ENCODE measurements at regions not wholly inside any gene's neighbourhood (a gene's known extent, or its start where the extent isn't known, plus 50 kb on each side); places are given as distances from the start of the nearest gene placed in this dataset.

DNA sequence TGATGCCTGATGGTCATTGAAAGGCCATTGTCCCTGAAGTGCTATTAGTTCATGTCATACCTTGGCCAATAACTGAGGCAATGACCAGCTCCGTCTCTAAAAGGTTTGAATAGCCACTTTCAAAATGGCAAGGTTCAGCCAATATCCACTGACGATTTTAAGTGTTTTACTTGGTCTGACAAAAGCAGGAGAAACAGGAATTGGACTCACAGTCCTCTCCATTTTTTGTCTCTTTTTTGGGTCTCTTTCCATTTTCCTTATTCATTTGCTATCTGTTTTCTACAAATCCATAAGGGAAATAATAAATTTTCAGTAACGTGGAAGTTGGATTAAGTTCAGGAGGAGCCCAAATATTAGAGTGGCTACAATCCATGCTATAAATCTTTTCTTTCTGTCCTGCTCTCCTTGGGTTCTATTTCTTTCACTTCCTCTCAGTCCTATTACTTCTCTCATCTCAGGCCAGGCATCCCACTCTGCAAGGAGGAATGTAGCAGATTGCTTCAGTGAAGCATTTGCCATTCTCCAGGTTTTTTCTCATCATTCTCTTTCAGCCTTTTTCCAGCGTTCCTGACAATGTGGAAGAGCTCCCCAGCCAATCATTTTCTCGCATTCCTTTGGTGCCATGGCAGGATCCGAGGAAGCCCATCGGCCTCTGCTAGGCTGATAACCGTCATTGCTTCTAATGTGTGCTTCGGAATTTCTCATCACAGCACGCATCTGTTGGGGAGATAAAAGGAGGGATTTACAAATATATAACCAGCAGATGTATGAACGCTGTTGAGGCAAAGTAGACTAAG lies 414.5 kb downstream of the ADGRL2 start:
- no peak overlapping the region for H3K9ac ChIP-seq (ENCODE audit: low read depth in 1 of 3, low read length in 3 of 3)
- H3K27ac ChIP-seq (ENCODE audit: low read depth, low read length) = no peak overlapping the region
- no peaks in the 10 kb centered on the region for H3K4me1 ChIP-seq (ENCODE audit: control insufficient read depth in 3 of 3, insufficient read depth in 3 of 3, low read length in 3 of 3)
- H3K4me3 ChIP-seq (ENCODE audit: low read length in 3 of 3) = no peak overlapping the region
- no peaks in the 10 kb centered on the region for H3K9me3 ChIP-seq (ENCODE audit: control insufficient read depth in 3 of 3, low read length in 3 of 3)
- H3K36me3 ChIP-seq (ENCODE audit: control insufficient read depth in 3 of 3, insufficient read depth in 3 of 3, low read length in 3 of 3) = no peaks in the 10 kb centered on the region
- H3K27me3 ChIP-seq (ENCODE audit: control insufficient read depth in 3 of 3, insufficient read depth in 3 of 3, low read length in 3 of 3) = no peaks in the 10 kb centered on the region

DNA sequence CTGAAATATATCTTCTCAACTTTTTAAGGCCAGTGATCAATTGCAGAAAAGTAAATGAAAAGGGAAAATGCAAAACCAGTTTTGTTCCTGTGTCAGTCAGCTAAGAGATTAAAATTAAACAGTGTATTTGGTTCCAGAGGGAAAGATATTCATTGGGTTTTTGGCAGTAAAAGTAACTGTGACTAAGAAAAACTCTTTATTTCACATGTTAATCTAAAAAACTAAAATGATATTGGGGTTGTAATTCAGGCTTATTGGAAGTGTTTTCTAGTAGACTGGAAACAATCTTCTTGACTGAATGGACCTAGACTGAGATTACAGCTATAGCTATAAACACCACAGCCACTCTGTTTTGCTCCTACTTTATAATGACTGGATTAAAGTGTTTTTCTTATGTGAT lies 413.9 kb downstream of the ADGRL2 start:
- Histone ChIP-seq H3K27ac (ENCODE audit: low read depth, low read length) (no peak overlapping the region), H3K4me3 (ENCODE audit: low read length in 3 of 3) (no peak overlapping the region), H3K4me1 (ENCODE audit: control insufficient read depth in 3 of 3, insufficient read depth in 3 of 3, low read length in 3 of 3) (no peaks in the 10 kb centered on the region), H3K9me3 (ENCODE audit: control insufficient read depth in 3 of 3, low read length in 3 of 3) (no peaks in the 10 kb centered on the region), H3K27me3 (ENCODE audit: control insufficient read depth in 3 of 3, insufficient read depth in 3 of 3, low read length in 3 of 3) (no peaks in the 10 kb centered on the region), H3K36me3 (ENCODE audit: control insufficient read depth in 3 of 3, insufficient read depth in 3 of 3, low read length in 3 of 3) (no peaks in the 10 kb centered on the region), H3K9ac (ENCODE audit: low read depth in 1 of 3, low read length in 3 of 3) (no peak overlapping the region)

DNA sequence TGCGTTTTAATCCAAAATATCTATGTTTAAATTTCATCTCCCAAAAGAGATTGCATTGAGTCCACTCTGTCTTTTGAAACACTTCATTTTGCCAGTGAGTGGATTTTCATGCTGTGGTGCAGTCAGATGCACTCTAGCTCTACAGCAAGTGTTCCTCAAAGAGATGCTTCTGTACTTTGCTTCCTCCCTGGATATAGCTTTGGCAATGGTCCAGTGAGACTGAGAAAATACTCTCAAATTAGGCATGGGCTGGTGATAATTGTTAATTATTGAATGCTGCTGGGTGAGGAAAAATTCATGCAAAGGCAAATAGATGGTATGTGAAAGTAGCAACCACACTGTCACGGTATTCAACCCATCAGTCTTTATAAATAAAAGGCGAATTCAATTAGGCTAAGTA lies 396.9 kb downstream of the ADGRL2 start:
- Histone ChIP-seq H3K9ac (ENCODE audit: low read depth in 1 of 3, low read length in 3 of 3) (no peak overlapping the region), H3K27me3 (ENCODE audit: control insufficient read depth in 3 of 3, insufficient read depth in 3 of 3, low read length in 3 of 3) (no peaks in the 10 kb centered on the region), H3K4me1 (ENCODE audit: control insufficient read depth in 3 of 3, insufficient read depth in 3 of 3, low read length in 3 of 3) (no peaks in the 10 kb centered on the region), H3K27ac (ENCODE audit: low read depth, low read length) (no peak overlapping the region), H3K4me3 (ENCODE audit: low read length in 3 of 3) (no peak overlapping the region), H3K36me3 (ENCODE audit: control insufficient read depth in 3 of 3, insufficient read depth in 3 of 3, low read length in 3 of 3) (no peaks in the 10 kb centered on the region), H3K9me3 (ENCODE audit: control insufficient read depth in 3 of 3, low read length in 3 of 3) (no peaks in the 10 kb centered on the region)

DNA sequence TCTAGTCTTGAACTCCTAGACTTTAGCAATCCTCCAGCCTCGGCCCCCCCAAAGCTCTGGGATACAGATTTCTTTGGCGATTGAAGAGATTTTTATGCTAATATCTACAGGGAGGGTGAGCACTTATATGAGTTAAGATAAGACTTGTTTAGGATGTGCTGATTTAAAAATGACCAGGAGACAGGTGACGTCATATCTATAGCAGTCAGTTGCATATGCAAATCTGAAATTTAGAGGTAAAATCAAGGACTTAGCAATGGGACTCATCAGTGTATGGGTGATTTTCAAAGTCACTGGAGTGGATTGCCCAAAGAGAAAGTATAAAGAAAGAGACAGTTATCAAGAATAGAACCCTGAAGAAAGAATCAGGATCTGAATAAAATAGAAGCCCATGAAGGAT lies 394.5 kb downstream of the ADGRL2 start:
- H3K9ac ChIP-seq (ENCODE audit: low read depth in 1 of 3, low read length in 3 of 3) = no peak overlapping the region
- H3K27me3 ChIP-seq (ENCODE audit: control insufficient read depth in 3 of 3, insufficient read depth in 3 of 3, low read length in 3 of 3) = no peaks in the 10 kb centered on the region
- H3K4me3 ChIP-seq (ENCODE audit: low read length in 3 of 3) = no peak overlapping the region
- no peaks in the 10 kb centered on the region for H3K4me1 ChIP-seq (ENCODE audit: control insufficient read depth in 3 of 3, insufficient read depth in 3 of 3, low read length in 3 of 3)
- no peaks in the 10 kb centered on the region for H3K36me3 ChIP-seq (ENCODE audit: control insufficient read depth in 3 of 3, insufficient read depth in 3 of 3, low read length in 3 of 3)
- H3K27ac ChIP-seq (ENCODE audit: low read depth, low read length) = no peak overlapping the region
- H3K9me3 ChIP-seq (ENCODE audit: control insufficient read depth in 3 of 3, low read length in 3 of 3) = no peaks in the 10 kb centered on the region

DNA sequence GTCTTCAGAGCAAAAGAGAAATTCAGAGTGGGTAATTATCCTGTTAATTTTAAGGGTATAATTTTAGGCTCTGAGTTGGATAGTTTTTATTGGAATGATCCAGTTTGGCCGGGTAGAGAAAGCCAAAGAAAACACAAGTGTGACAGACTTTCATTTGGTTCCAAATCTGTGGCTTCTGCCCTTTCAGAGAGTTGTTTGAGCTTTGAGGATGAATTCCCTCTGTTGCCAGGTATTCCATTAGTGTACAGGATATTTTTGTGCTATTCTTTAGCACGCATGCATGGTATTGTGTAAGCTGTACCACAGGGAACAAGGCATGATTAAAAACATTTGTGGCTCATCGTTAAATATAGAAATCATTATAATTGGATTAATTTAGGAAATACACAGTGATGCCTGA lies 384.4 kb downstream of the ADGRL2 start:
- no peak overlapping the region for H3K4me3 ChIP-seq (ENCODE audit: low read length in 3 of 3)
- H3K4me1 ChIP-seq (ENCODE audit: control insufficient read depth in 3 of 3, insufficient read depth in 3 of 3, low read length in 3 of 3) = no peaks in the 10 kb centered on the region
- H3K36me3 ChIP-seq (ENCODE audit: control insufficient read depth in 3 of 3, insufficient read depth in 3 of 3, low read length in 3 of 3) = no peaks in the 10 kb centered on the region
- H3K9me3 ChIP-seq (ENCODE audit: control insufficient read depth in 3 of 3, low read length in 3 of 3) = no peaks in the 10 kb centered on the region
- no peak overlapping the region for H3K27ac ChIP-seq (ENCODE audit: low read depth, low read length)
- no peak overlapping the region for H3K9ac ChIP-seq (ENCODE audit: low read depth in 1 of 3, low read length in 3 of 3)
- no peaks in the 10 kb centered on the region for H3K27me3 ChIP-seq (ENCODE audit: control insufficient read depth in 3 of 3, insufficient read depth in 3 of 3, low read length in 3 of 3)

DNA sequence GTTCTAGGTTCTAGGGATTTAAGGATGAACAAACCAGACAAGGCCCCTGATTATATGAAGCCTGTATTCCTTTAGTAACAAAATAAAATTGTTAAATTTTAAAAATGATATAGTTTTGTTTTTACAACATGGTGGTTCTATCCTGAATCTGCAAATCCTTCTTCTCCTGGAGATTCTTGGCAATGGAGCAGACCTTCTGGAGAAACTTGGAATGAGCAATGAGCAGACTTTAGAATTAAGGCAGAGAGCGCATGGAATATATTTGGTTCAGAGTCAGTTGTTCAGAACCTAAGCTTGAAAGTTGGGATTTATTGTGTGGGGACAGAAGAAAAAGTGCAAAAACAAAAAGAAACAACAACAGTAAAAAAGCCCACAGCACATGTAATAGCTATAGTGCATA lies 381.1 kb downstream of the ADGRL2 start:
- Histone ChIP-seq H3K36me3 (ENCODE audit: control insufficient read depth in 3 of 3, insufficient read depth in 3 of 3, low read length in 3 of 3) (no peaks in the 10 kb centered on the region), H3K9me3 (ENCODE audit: control insufficient read depth in 3 of 3, low read length in 3 of 3) (no peaks in the 10 kb centered on the region), H3K9ac (ENCODE audit: low read depth in 1 of 3, low read length in 3 of 3) (no peak overlapping the region), H3K27me3 (ENCODE audit: control insufficient read depth in 3 of 3, insufficient read depth in 3 of 3, low read length in 3 of 3) (no peaks in the 10 kb centered on the region), H3K27ac (ENCODE audit: low read depth, low read length) (no peak overlapping the region), H3K4me1 (ENCODE audit: control insufficient read depth in 3 of 3, insufficient read depth in 3 of 3, low read length in 3 of 3) (no peaks in the 10 kb centered on the region), H3K4me3 (ENCODE audit: low read length in 3 of 3) (no peak overlapping the region)

DNA sequence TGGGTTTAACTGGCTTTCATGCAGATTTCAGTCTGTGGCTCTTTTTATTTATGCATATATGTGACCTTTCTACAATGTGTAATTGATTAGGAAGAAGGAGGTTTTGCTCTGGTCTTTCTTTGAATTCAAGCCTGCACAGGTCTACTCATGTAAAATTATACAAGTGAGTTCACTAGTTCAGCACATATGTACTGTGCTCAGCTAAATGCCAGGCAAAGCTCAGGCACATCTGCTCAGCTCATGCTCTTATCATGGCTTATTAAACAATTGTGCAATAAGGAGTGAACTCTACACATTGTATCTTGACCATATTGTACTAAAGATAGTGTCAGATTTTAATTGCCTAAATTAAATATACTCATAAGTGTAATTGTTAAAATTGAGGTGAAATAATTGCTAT lies 378.4 kb downstream of the ADGRL2 start:
- Histone ChIP-seq H3K4me3 (ENCODE audit: low read length in 3 of 3) (no peak overlapping the region), H3K4me1 (ENCODE audit: control insufficient read depth in 3 of 3, insufficient read depth in 3 of 3, low read length in 3 of 3) (no peaks in the 10 kb centered on the region), H3K27me3 (ENCODE audit: control insufficient read depth in 3 of 3, insufficient read depth in 3 of 3, low read length in 3 of 3) (no peaks in the 10 kb centered on the region), H3K27ac (ENCODE audit: low read depth, low read length) (no peak overlapping the region), H3K9ac (ENCODE audit: low read depth in 1 of 3, low read length in 3 of 3) (no peak overlapping the region), H3K9me3 (ENCODE audit: control insufficient read depth in 3 of 3, low read length in 3 of 3) (no peaks in the 10 kb centered on the region), H3K36me3 (ENCODE audit: control insufficient read depth in 3 of 3, insufficient read depth in 3 of 3, low read length in 3 of 3) (no peaks in the 10 kb centered on the region)

DNA sequence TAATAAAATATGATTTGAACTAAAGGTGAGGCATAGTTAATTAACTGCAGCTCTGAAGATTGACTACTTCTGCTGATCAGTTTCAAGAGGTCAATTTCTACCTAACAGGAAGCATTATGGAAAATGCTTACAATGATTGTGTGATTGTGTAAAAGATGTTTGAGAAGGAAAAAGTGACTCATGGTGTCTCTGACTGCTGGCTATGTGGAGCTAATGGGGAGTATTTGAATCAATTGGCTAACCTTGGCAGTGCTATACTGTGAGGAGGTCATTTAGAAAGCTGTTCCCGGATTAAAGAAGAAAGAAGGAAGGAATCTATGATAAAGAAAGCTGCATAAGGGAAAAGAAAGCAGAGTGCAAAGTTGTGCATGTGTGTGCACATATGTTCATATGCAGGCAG lies 376.5 kb downstream of the ADGRL2 start:
- no peak overlapping the region for H3K9ac ChIP-seq (ENCODE audit: low read depth in 1 of 3, low read length in 3 of 3)
- H3K27ac ChIP-seq (ENCODE audit: low read depth, low read length) = no peak overlapping the region
- no peaks in the 10 kb centered on the region for H3K27me3 ChIP-seq (ENCODE audit: control insufficient read depth in 3 of 3, insufficient read depth in 3 of 3, low read length in 3 of 3)
- H3K36me3 ChIP-seq (ENCODE audit: control insufficient read depth in 3 of 3, insufficient read depth in 3 of 3, low read length in 3 of 3) = no peaks in the 10 kb centered on the region
- H3K4me1 ChIP-seq (ENCODE audit: control insufficient read depth in 3 of 3, insufficient read depth in 3 of 3, low read length in 3 of 3) = no peaks in the 10 kb centered on the region
- H3K4me3 ChIP-seq (ENCODE audit: low read length in 3 of 3) = no peak overlapping the region
- no peaks in the 10 kb centered on the region for H3K9me3 ChIP-seq (ENCODE audit: control insufficient read depth in 3 of 3, low read length in 3 of 3)

DNA sequence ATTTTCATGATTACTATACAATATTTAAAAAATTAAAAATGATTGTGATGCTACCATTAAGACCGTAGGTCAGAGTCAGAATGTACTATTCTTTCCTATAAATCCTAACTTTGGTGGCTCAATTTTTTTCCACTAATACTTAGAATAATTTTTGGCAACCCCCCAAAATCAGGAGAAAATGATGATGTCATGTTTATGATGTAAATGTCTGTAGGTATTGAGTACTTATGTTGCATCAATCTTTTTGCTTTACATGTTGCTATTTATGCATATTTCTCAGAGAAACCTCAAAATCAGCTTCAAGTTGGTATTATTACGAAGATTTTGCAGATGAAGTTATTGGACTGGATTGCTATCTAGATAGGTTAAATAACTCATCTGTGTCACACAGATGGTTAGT lies 371.2 kb downstream of the ADGRL2 start:
- Histone ChIP-seq H3K27me3 (ENCODE audit: control insufficient read depth in 3 of 3, insufficient read depth in 3 of 3, low read length in 3 of 3) (no peaks in the 10 kb centered on the region), H3K27ac (ENCODE audit: low read depth, low read length) (no peak overlapping the region), H3K36me3 (ENCODE audit: control insufficient read depth in 3 of 3, insufficient read depth in 3 of 3, low read length in 3 of 3) (no peaks in the 10 kb centered on the region), H3K4me1 (ENCODE audit: control insufficient read depth in 3 of 3, insufficient read depth in 3 of 3, low read length in 3 of 3) (no peaks in the 10 kb centered on the region), H3K4me3 (ENCODE audit: low read length in 3 of 3) (no peak overlapping the region), H3K9ac (ENCODE audit: low read depth in 1 of 3, low read length in 3 of 3) (no peak overlapping the region), H3K9me3 (ENCODE audit: control insufficient read depth in 3 of 3, low read length in 3 of 3) (no peaks in the 10 kb centered on the region)

DNA sequence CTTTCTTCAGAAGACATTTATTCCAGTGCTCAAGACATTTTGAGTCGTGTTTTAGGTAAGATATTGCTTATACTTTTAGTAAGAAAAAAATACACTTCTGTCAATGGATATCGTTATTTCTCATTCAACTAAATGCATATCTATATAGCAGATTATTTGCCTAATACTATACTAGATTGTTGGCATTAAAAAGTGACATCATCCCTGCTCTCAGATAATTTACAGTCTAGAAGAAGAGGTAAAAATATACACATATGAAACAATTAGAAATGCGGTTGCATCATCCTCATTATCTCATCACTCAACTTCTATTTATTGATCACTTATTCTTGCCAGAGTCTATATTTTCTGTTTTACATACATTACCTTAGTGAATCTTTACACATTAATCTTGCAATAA lies 367.7 kb downstream of the ADGRL2 start:
- no peaks in the 10 kb centered on the region for H3K36me3 ChIP-seq (ENCODE audit: control insufficient read depth in 3 of 3, insufficient read depth in 3 of 3, low read length in 3 of 3)
- no peak overlapping the region for H3K27ac ChIP-seq (ENCODE audit: low read depth, low read length)
- H3K27me3 ChIP-seq (ENCODE audit: control insufficient read depth in 3 of 3, insufficient read depth in 3 of 3, low read length in 3 of 3) = no peaks in the 10 kb centered on the region
- no peaks in the 10 kb centered on the region for H3K9me3 ChIP-seq (ENCODE audit: control insufficient read depth in 3 of 3, low read length in 3 of 3)
- no peaks in the 10 kb centered on the region for H3K4me1 ChIP-seq (ENCODE audit: control insufficient read depth in 3 of 3, insufficient read depth in 3 of 3, low read length in 3 of 3)
- no peak overlapping the region for H3K4me3 ChIP-seq (ENCODE audit: low read length in 3 of 3)
- no peak overlapping the region for H3K9ac ChIP-seq (ENCODE audit: low read depth in 1 of 3, low read length in 3 of 3)

Measured in skeletal muscle tissue (tissue), 3 donors.